SK-N-SH (cell line): ENCODE measurements at regions not wholly inside any gene's neighbourhood (a gene's known extent, or its start where the extent isn't known, plus 50 kb on each side); places are given as distances from the start of the nearest gene placed in this dataset.

ENCODE experiments used
- CTCF ChIA-PET: fragments of 300-600, 350-600 bp; formaldehyde crosslinking; extraction: SDS; loops from one replicate; lab custom pipeline; 2021; lab: Yijun Ruan, JAX
- POLR2A ChIA-PET: fragments of 350-600 bp; sonication (Branson Sonifier 250); formaldehyde crosslinking; extraction: SDS; loops from one replicate; lab custom pipeline; 2020; ENCODE audit warnings: antibody characterized with exemption, inconsistent platforms; lab: Yijun Ruan, JAX
- DNase-seq: peaks from one replicate; pipeline ENCODE4 v3.0.0; 2012
- H2AFZ ChIP-seq: fragments of 200-600 bp; sonication (generic); 2 replicates; pipeline ENCODE4 v1.8.1; 2016; ENCODE audit warnings: antibody characterized with exemption, mild to moderate bottlenecking, low read depth
- H3F3A ChIP-seq: fragments of 200-600 bp; sonication (generic); replicated peaks from 2 replicates; pipeline ENCODE3; 2016; ENCODE audit warnings: antibody characterized with exemption, mild to moderate bottlenecking; ENCODE audit not compliant: insufficient read depth
- H3K27ac ChIP-seq, 2 experiments: fragments of 200-500 bp in 1 of 2; fragments of 200-600 bp in 1 of 2; sonication (Bioruptor generic) in 1 of 2; sonication (generic), shearing (Covaris generic) in 1 of 2; 2 replicates each; pipeline versions ENCODE4 v1.5.1 to v1.6.1; 2014 to 2016; ENCODE audit warnings: low read depth in 2 of 2, inconsistent platforms in 1 of 2, low read length in 1 of 2, mild to moderate bottlenecking in 1 of 2, mixed read lengths in 1 of 2
- H3K27me3 ChIP-seq: fragments of 200-600 bp; sonication (generic), shearing (Covaris generic); 2 replicates; pipeline ENCODE4 v1.6.1; 2016; ENCODE audit warnings: mixed run types; ENCODE audit not compliant: insufficient read depth
- H3K36me3 ChIP-seq, 2 experiments: fragments of 200-500 bp in 1 of 2; fragments of 200-600 bp in 1 of 2; sonication (Bioruptor generic) in 1 of 2; sonication (generic) in 1 of 2; replicated peaks in 1 of 2; 2 replicates each; pipeline versions ENCODE3 to v1.5.1; 2014 to 2016; ENCODE audit warnings: low read length in 1 of 2, mild to moderate bottlenecking in 1 of 2; ENCODE audit not compliant: insufficient read depth in 2 of 2, control insufficient read depth in 1 of 2
- H3K4me1 ChIP-seq, 2 experiments: fragments of 200-500 bp in 1 of 2; fragments of 200-600 bp in 1 of 2; sonication (Bioruptor generic) in 1 of 2; sonication (generic), shearing (Covaris generic) in 1 of 2; 2 replicates each; pipeline versions ENCODE4 v1.5.1 to v1.6.1; 2014 to 2016; ENCODE audit warnings: low read depth in 1 of 2, low read length in 1 of 2, mixed run types in 1 of 2; ENCODE audit not compliant: insufficient read depth in 2 of 2, control insufficient read depth in 1 of 2
- H3K4me2 ChIP-seq: fragments of 200-600 bp; sonication (generic), shearing (Covaris generic); 2 replicates; pipeline ENCODE4 v1.6.1; 2017; ENCODE audit warnings: mixed run types
- H3K4me3 ChIP-seq, 2 experiments: fragments of 200-500 bp in 1 of 2; fragments of 200-600 bp in 1 of 2; sonication (Bioruptor generic) in 1 of 2; sonication (generic), shearing (Covaris generic) in 1 of 2; 2 replicates each; pipeline versions ENCODE4 v1.5.1 to v1.8.1; 2014 to 2016; ENCODE audit warnings: low read depth in 2 of 2, inconsistent platforms in 1 of 2, low read length in 1 of 2, mild to moderate bottlenecking in 1 of 2, mixed read lengths in 1 of 2, moderate library complexity in 1 of 2
- H3K79me2 ChIP-seq: fragments of 200-600 bp; sonication (generic); 2 replicates; pipeline ENCODE4 v1.8.1; 2017; ENCODE audit warnings: mild to moderate bottlenecking; ENCODE audit not compliant: insufficient read depth
- H3K9ac ChIP-seq: fragments of 200-600 bp; sonication (generic); 2 replicates; pipeline ENCODE4 v1.6.1; 2017; ENCODE audit warnings: mixed run types
- H3K9me2 ChIP-seq: fragments of 200-600 bp; sonication (generic); 2 replicates; pipeline ENCODE4 v1.6.1; 2017; ENCODE audit warnings: mixed run types
- H3K9me3 ChIP-seq: fragments of 200-600 bp; sonication (generic); 2 replicates; pipeline ENCODE4 v1.6.1; 2017; ENCODE audit warnings: mixed run types, mild to moderate bottlenecking, moderate library complexity
- H4K20me1 ChIP-seq: fragments of 200-600 bp; sonication (generic); 2 replicates; pipeline ENCODE4 v1.6.1; 2017; ENCODE audit warnings: mild to moderate bottlenecking, mixed run types; ENCODE audit not compliant: insufficient read depth
- CHD2 ChIP-seq: fragments of 150-350 bp; IDR thresholded peaks from 2 replicates; pipeline ENCODE4 v1.6.1; 2018; ENCODE audit warnings: low read length; ENCODE audit not compliant: partially characterized antibody
- FOSL2 ChIP-seq: IDR thresholded peaks from 2 replicates; pipeline ENCODE4 v1.4.0; 2012; ENCODE audit warnings: low read depth, mild to moderate bottlenecking, moderate library complexity, borderline replicate concordance
- FOXJ3 ChIP-seq: sonication (generic); formaldehyde crosslinking; IDR thresholded peaks from 2 replicates; pipeline ENCODE4 v1.5.1; 2020; ENCODE audit warnings: mild to moderate bottlenecking, missing genetic modification reagents
- GABPA ChIP-seq: IDR thresholded peaks from 2 replicates; pipeline ENCODE4 v1.4.0; 2012; ENCODE audit warnings: low read depth, mild to moderate bottlenecking
- MXI1 ChIP-seq: IDR thresholded peaks from 2 replicates; pipeline ENCODE4 v1.6.1; 2012; ENCODE audit warnings: mild to moderate bottlenecking, low read depth, low read length, improper control_type of control experiment
- NFIC ChIP-seq: IDR thresholded peaks from 2 replicates; pipeline ENCODE4 v1.4.0; 2012; ENCODE audit warnings: borderline replicate concordance
- RAD21 ChIP-seq: IDR thresholded peaks from 2 replicates; pipeline ENCODE4 v1.6.1; 2012; ENCODE audit warnings: mild to moderate bottlenecking, low read length
- RCOR1 ChIP-seq: fragments of 150-350 bp; IDR thresholded peaks from 2 replicates; pipeline ENCODE4 v1.6.1; 2017; ENCODE audit warnings: antibody characterized with exemption, low read length
- RXRA ChIP-seq: IDR thresholded peaks from 2 replicates; pipeline ENCODE4 v1.4.0; 2012; ENCODE audit warnings: low read depth, mild to moderate bottlenecking, borderline replicate concordance
- SIN3A ChIP-seq: IDR thresholded peaks from 2 replicates; pipeline ENCODE4 v1.6.1; 2012; ENCODE audit warnings: low read depth, mild to moderate bottlenecking, low read length, moderate library complexity, borderline replicate concordance
- TAF1 ChIP-seq: IDR thresholded peaks from 2 replicates; pipeline ENCODE4 v1.6.1; 2012; ENCODE audit warnings: low read depth, mild to moderate bottlenecking, low read length, moderate library complexity, borderline replicate concordance
- TCF12 ChIP-seq: IDR thresholded peaks from 2 replicates; pipeline ENCODE4 v1.4.0; 2012
- TEAD4 ChIP-seq: IDR thresholded peaks from 2 replicates; pipeline ENCODE4 v1.4.0; 2012; ENCODE audit warnings: mild to moderate bottlenecking, borderline replicate concordance; ENCODE audit not compliant: insufficient read depth
- WGBS: methylation state at CpG from one replicate; pipeline ENCODE4 v1.1.6; 2017; ENCODE audit warnings: low lambda C conversion rate; 5-methylcytosine and 5-hydroxymethylcytosine counted together
- TF ChIP-seq, protein P1 (sequence below): fragments of 150-350 bp; IDR thresholded peaks from 2 replicates; pipeline ENCODE4 v1.6.1; 2016; ENCODE audit warnings: mild to moderate bottlenecking, low read depth, low read length
- TF ChIP-seq, protein P2 (sequence below): IDR thresholded peaks from 2 replicates; pipeline ENCODE4; 2012
- TF ChIP-seq, protein P3 (sequence below): fragments of 200-600 bp; sonication (generic); IDR thresholded peaks from 2 replicates; pipeline ENCODE4 v1.6.1; 2017; ENCODE audit warnings: antibody characterized with exemption, mild to moderate bottlenecking, moderate library complexity
- TF ChIP-seq, protein P4 (sequence below): fragments of 150-350 bp; IDR thresholded peaks from 2 replicates; pipeline ENCODE4 v1.6.1; 2017; ENCODE audit warnings: antibody characterized with exemption, low read length, low read depth, borderline replicate concordance
- TF ChIP-seq, protein P5 (sequence below): IDR thresholded peaks from 2 replicates; pipeline ENCODE4 v1.4.0; 2012; ENCODE audit warnings: low read depth, borderline replicate concordance
- TF ChIP-seq, protein P6 (sequence below): IDR thresholded peaks from 2 replicates; pipeline ENCODE4 v1.4.0; 2012; ENCODE audit warnings: low read depth

DNA sequence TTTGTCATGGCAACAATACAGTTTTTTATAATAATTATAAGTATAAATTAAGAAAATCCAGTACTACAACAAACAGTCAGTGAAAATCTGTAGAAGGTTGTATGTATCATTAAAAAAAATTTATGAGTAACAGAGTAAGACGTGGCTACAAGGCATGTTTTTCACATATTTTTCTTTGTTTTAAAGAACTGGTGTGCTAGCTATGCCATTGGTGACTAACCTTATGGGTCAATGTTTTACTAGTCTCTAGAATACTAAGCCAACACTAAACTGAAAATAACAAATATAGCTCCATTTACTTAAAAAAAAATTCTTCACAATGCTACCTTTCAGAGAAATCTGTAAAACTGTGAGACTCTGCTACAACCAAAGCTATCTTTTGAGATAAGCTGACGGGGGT, 261.5 kb downstream of the ADGRL2 start:
- no peak overlapping the region for H3K4me3 ChIP-seq
- no peak for DNase-seq
- POLR2A ChIA-PET, result no interaction called here
- H3K36me3 ChIP-seq, result no peaks in the 10 kb centered on the region
- H3K79me2 ChIP-seq, result no peaks in the 10 kb centered on the region
- no peaks in the 10 kb centered on the region for H3K27me3 ChIP-seq
- H3K9ac ChIP-seq, result no peak overlapping the region
- H3K9me2 ChIP-seq, result no peaks in the 10 kb centered on the region
- peaks cover 0 to 2% of the 10 kb centered on the region in 2 experiments; a peak in 1 of 4 replicates for H3K4me1 ChIP-seq
- WGBS, result 28% methylated on average over 2 of the region's 2 CpGs
- H3K27ac ChIP-seq, result no peak overlapping the region
- H3K4me2 ChIP-seq, result no peak overlapping the region
- no peak overlapping the region for H2AFZ ChIP-seq
- H3K9me3 ChIP-seq, result no peaks in the 10 kb centered on the region
- no peaks in the 10 kb centered on the region for H3F3A ChIP-seq
- CTCF ChIA-PET, result no interaction called here
- no peaks in the 10 kb centered on the region for H4K20me1 ChIP-seq
- TF ChIP-seq, protein P1, sequence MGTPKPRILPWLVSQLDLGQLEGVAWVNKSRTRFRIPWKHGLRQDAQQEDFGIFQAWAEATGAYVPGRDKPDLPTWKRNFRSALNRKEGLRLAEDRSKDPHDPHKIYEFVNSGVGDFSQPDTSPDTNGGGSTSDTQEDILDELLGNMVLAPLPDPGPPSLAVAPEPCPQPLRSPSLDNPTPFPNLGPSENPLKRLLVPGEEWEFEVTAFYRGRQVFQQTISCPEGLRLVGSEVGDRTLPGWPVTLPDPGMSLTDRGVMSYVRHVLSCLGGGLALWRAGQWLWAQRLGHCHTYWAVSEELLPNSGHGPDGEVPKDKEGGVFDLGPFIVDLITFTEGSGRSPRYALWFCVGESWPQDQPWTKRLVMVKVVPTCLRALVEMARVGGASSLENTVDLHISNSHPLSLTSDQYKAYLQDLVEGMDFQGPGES, result no peak
- TF ChIP-seq RAD21 (no peak), FOXJ3 (CRISPR knock-in tag) (no peak), GABPA (no peak), TCF12 (no peak), SIN3A (no peak), TAF1 (no peak), RXRA (no peak), MXI1 (no peak), RCOR1 (no peak), FOSL2 (no peak), NFIC (no peak), CHD2 (no peak), TEAD4 (no peak)
- TF ChIP-seq, protein P2, sequence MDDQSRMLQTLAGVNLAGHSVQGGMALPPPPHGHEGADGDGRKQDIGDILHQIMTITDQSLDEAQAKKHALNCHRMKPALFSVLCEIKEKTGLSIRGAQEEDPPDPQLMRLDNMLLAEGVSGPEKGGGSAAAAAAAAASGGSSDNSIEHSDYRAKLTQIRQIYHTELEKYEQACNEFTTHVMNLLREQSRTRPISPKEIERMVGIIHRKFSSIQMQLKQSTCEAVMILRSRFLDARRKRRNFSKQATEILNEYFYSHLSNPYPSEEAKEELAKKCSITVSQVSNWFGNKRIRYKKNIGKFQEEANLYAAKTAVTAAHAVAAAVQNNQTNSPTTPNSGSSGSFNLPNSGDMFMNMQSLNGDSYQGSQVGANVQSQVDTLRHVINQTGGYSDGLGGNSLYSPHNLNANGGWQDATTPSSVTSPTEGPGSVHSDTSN, result no peak
- TF ChIP-seq, protein P3, sequence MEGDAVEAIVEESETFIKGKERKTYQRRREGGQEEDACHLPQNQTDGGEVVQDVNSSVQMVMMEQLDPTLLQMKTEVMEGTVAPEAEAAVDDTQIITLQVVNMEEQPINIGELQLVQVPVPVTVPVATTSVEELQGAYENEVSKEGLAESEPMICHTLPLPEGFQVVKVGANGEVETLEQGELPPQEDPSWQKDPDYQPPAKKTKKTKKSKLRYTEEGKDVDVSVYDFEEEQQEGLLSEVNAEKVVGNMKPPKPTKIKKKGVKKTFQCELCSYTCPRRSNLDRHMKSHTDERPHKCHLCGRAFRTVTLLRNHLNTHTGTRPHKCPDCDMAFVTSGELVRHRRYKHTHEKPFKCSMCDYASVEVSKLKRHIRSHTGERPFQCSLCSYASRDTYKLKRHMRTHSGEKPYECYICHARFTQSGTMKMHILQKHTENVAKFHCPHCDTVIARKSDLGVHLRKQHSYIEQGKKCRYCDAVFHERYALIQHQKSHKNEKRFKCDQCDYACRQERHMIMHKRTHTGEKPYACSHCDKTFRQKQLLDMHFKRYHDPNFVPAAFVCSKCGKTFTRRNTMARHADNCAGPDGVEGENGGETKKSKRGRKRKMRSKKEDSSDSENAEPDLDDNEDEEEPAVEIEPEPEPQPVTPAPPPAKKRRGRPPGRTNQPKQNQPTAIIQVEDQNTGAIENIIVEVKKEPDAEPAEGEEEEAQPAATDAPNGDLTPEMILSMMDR, result no peak
- TF ChIP-seq, protein P4, sequence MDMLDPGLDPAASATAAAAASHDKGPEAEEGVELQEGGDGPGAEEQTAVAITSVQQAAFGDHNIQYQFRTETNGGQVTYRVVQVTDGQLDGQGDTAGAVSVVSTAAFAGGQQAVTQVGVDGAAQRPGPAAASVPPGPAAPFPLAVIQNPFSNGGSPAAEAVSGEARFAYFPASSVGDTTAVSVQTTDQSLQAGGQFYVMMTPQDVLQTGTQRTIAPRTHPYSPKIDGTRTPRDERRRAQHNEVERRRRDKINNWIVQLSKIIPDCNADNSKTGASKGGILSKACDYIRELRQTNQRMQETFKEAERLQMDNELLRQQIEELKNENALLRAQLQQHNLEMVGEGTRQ, result no peak
- TF ChIP-seq, protein P5, sequence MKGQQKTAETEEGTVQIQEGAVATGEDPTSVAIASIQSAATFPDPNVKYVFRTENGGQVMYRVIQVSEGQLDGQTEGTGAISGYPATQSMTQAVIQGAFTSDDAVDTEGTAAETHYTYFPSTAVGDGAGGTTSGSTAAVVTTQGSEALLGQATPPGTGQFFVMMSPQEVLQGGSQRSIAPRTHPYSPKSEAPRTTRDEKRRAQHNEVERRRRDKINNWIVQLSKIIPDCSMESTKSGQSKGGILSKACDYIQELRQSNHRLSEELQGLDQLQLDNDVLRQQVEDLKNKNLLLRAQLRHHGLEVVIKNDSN, result no peak
- TF ChIP-seq, protein P6, sequence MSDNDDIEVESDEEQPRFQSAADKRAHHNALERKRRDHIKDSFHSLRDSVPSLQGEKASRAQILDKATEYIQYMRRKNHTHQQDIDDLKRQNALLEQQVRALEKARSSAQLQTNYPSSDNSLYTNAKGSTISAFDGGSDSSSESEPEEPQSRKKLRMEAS, result no peak
